ENCODE measurements at regions not wholly inside any gene's neighbourhood (a gene's known extent, or its start where the extent isn't known, plus 50 kb on each side); places are given as distances from the start of the nearest gene placed in this dataset.

DNA sequence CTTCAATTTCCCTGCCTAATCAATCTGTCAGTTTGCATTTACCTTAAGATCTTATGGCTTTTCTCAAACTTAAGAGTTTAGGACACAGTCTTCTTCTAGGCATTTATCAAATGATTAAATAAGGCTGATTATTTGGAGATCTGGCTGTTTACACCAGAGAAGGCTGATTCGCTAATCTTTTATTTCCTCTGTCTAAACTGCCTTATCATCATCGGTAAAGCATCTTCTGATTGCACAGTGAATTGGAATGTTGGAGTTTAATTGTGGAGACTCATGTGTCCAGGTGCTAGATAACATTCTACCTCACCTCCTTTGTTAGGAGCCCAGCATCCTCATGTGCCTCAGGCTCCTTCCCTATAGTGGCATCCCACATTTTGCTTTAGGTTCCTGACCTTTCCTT is 100.3 kb upstream of the DDIT4L start:
- no peak for TF ChIP-seq POLR2A (IDR thresholded peaks at IDR 0.05; ENCODE audit: low read depth, low read length)
- DNase-seq (ENCODE audit: insufficient read length, low spot score) (no peak), FAIRE-seq (no peak)

DNA sequence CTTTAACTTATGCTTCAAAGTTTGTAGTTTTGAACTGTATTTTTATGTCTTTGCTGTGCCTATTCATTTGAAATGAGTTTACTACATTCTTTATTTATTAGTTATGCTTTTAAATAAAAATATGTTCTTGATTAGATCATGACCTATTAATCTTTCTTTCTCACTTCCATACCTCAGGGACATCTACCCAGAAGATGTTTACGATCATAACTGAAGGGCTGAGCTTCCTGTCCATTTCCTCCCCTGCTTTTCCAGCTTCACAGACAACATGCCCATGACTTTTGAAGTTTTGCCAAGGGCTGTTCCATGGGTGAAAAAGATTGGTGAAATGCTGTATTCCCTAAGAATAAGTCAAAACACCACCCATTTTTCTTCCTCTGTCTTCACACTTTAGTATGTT is 99.7 kb upstream of the DDIT4L start:
- no peak for DNase-seq (ENCODE audit: insufficient read length, low spot score)
- no peak for FAIRE-seq
- TF ChIP-seq POLR2A (IDR thresholded peaks at IDR 0.05; ENCODE audit: low read depth, low read length): no peak

DNA sequence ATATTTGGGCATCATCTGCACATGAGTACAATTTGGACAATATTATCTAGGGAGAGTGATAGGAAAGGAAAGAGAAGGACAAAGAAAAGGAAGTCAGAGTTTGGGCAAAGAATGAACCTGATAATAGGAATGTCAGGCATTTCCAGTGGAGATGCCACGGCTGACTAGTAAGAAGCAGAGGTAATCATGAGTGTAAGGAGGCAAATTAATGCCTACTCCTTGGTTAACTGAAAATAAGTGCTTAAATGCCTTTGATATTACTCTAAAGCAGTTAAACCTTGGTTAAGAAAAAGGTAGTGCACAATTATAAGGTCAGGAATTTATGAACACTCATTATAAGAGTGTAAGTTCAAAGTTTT is 99.2 kb upstream of the DDIT4L start:
- no peak for TF ChIP-seq POLR2A (IDR thresholded peaks at IDR 0.05; ENCODE audit: low read depth, low read length)
- FAIRE-seq (peak; percentile 80), DNase-seq (ENCODE audit: insufficient read length, low spot score) (no peak)

DNA sequence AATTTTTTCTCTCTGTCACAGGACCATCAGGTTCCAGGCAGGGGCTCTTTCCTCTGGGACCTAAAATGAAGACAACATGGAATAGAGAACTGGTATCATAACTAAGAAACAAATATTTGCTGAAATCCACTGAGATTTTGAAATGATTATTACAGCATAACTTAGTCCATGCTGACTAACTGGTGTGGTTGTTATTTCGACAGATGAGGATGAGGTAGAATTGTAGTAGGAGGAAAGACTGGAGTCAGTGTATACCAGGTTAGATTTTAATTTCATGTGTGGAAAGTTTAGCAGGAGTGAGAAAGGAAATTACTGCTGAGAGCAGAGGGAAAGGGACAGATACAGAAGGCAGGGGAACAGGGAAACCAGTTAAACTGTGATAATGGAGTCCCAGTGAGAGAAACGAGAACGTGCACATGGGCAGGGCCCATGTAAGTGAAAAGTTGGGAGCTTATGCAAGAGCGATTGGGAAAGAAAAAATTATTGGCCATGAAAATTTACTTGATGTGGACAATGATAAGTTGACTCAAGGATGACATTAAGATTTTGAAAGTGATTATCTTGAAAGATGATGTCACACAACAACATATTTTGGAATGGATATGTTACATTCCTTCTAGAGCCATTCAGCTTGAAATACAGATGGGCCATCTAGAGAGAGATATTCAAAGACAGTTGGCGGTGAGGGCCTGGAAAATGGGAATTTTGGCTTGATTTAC is 98.7 kb upstream of the DDIT4L start:
- TF ChIP-seq POLR2A (IDR thresholded peaks at IDR 0.05; ENCODE audit: low read depth, low read length): no peak
- DNase-seq (ENCODE audit: insufficient read length, low spot score) (no peak), FAIRE-seq (no peak)

DNA sequence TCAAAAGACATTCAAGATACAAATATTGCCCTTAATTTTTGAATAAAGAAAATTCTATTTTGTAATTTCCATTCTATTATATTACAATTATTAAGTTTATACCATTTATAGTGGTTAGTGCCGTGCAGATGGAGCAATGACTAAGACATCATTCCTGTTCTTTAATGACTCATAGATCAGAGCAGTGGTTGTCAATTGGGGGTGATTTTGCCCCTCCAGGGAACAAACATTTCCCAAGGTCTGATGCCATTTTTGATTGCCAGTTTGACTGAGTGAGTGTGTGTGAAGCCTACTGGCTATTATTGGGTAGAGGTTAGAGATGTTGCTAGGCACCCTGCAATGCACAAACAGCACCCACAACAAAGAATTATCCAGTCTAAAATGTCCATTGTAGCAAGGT is 97.9 kb upstream of the DDIT4L start:
- no peak for DNase-seq (ENCODE audit: insufficient read length, low spot score)
- no peak for FAIRE-seq
- no peak for TF ChIP-seq POLR2A (IDR thresholded peaks at IDR 0.05; ENCODE audit: low read depth, low read length)

DNA sequence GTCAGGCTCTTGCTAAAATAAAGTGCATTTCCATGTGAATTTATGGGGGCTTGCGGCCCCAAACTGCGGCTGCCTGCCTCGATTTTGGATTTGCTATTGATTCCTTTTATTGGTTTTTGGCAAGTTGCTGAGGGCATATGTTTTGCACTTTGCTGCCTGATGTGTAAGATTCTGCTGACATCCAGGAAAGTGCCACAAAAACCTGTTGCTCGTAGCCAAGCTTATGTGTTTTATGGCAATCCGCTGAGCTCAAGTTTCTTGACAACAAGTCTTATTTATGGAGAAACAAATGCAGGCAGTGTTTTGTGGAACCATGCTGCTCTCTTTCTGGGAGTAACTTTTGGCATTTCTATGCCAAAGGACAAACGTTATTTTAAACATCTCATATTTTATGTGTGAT is 97.3 kb upstream of the DDIT4L start:
- TF ChIP-seq POLR2A (IDR thresholded peaks at IDR 0.05; ENCODE audit: low read depth, low read length): no peak
- DNase-seq (ENCODE audit: insufficient read length, low spot score): no peak
- FAIRE-seq: no peak

DNA sequence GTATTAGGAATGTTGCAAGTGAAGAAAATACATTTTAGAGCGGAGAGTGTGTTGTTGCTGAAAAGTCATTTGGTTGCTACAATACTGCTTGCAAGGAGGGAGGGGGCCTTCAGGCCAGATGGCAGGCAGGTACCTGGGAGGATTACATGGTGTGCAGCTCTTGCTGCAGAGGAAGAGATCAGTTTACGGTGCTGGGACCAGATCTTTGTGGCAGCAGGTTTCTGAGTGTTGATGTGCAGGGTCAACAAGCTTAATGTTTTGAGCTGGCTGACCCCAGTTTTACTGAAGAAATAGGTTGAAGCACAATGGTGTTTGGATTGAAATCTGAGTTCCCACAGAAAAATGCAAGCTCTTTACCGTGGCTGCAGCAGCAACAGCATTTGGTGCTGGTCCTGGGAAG is 96.4 kb upstream of the DDIT4L start:
- DNase-seq (ENCODE audit: insufficient read length, low spot score) (no peak), FAIRE-seq (no peak)
- no peak for TF ChIP-seq POLR2A (IDR thresholded peaks at IDR 0.05; ENCODE audit: low read depth, low read length)

DNA sequence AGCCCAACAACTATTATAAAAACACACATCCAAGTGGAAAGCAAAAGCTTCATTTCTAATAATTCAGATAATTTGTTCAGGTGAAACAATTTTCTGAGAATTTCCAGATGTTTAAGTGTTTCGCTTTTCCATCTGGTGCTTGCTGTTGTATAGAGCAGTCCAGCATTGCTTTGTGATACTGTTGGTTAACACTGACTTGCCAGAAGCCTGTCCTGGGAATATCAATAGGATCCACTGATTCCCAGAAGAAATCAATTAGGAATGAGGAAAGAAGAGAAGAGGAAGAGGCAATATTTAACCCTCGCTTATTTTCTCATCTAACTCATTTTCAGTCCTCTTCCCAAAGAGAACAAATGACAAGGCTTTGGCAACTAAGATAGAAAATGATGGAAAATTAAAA is 94.9 kb upstream of the DDIT4L start:
- FAIRE-seq (no peak), DNase-seq (ENCODE audit: insufficient read length, low spot score) (no peak)
- TF ChIP-seq POLR2A (IDR thresholded peaks at IDR 0.05; ENCODE audit: low read depth, low read length): no peak

DNA sequence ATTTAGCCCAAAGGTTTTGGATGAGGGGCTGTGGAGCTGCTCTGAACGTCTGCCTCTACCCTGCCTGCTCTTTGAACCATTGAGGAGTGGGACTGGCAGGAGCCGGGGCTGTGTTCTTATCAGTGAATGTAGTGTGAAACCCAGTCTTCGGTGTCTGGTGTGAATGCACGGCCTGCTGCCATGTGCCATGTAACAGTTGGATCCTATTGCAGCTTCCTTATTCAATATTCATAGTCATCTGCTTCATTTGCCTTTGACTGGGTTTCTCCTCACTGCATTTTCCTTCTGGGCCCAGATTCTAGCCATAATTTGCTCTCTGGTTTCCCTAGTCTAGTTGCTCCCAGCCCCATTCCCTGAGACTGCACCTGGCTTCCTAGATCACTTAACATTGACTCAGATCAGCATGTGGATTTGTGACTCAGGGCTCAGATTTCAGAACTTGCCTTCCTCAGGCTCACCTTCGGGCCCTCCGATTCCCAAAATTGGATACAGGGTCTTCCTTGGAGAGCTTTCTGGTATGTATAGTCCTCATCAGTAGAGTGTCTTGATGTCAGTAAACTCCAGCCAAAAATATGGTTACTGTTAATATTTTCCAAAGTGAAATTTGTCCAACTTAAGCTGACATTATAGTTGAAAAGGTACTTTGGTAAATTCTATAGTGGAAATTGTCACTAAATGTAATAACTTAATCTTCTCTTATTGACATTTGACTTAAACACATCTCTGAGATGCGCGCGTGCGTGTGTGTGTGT is 94.0 kb upstream of the DDIT4L start:
- no peak for TF ChIP-seq POLR2A (IDR thresholded peaks at IDR 0.05; ENCODE audit: low read depth, low read length)
- FAIRE-seq (no peak), DNase-seq (ENCODE audit: insufficient read length, low spot score) (no peak)

DNA sequence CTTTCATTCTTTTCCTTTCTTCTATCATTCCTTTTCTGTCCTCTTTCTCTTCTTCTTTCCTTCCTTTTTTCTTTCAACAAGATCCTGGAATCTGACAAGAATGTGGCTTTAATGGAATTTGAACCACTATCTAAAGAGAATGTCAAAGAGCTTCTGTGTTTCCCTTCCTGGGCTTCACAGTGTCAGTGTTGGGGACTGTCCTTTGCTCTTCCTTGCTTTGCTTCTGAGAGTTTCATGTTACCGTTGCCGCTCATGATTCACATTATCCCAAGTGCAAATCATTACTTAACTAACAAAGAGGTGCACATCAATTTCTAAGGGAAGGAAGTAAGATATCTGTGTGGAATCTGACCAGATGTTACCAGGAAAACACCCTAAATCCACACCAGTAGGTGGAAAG is 90.5 kb upstream of the DDIT4L start:
- FAIRE-seq (no peak), DNase-seq (ENCODE audit: insufficient read length, low spot score) (no peak)
- TF ChIP-seq POLR2A (IDR thresholded peaks at IDR 0.05; ENCODE audit: low read depth, low read length): no peak

DNA sequence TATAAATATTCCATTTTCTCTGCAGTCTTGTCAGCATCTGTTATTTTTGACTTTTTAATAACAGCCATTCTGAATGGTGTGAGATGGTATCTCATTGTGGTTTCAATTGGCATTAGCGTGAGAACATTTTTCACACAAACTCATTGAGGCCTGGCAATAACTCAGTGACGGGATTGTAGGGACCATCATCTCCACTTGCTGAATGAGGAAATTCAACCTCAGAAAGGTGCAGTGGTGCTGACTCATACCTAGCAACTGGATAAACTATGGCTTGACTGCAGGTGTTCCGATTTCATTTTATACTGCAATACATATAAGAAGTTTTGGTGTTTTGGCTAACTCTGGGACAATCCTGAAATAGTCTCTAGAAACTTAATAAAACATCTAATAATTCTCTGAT is 88.3 kb upstream of the DDIT4L start:
- DNase-seq (ENCODE audit: insufficient read length, low spot score): no peak
- no peak for FAIRE-seq
- no peak for TF ChIP-seq POLR2A (IDR thresholded peaks at IDR 0.05; ENCODE audit: low read depth, low read length)

DNA sequence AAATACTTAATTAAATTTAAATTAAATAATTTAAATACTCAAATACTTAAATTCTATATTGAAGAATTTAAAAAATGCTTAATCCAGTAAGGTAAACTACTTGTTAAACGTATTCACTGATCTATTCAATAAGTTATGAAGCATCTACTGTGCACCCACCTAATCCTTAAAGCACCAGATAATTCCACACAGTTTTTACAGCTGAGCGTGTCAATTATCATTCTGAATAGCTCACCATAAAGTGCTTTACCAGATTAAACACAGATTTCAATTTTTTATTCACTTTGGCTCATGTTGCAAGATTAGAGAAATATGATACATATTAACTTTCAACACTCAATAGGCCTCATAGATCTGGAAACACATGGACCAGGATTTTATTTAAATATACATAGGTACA is 79.2 kb upstream of the DDIT4L start:
- no peak for TF ChIP-seq POLR2A (IDR thresholded peaks at IDR 0.05; ENCODE audit: low read depth, low read length)
- no peak for DNase-seq (ENCODE audit: insufficient read length, low spot score)
- FAIRE-seq: no peak

DNA sequence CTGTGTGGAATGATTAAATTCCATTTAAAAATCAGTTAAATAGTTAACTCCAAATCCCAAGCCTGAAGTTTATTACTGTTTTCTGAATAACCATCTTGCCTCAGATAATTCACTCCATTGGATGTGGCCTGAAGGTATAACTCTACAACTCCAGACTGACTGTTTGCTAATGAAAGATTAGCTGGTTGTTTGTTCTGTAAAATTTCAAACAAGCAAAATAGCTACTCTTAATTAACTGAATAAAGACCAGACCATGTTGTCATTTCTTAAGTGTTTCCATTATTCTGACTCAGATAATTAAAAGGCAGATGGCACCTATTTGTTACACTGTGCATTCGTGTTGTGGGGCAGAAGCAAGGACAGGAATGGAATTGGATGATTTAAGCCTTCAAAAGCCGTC is 78.5 kb upstream of the DDIT4L start:
- FAIRE-seq (no peak), DNase-seq (ENCODE audit: insufficient read length, low spot score) (no peak)
- no peak for TF ChIP-seq POLR2A (IDR thresholded peaks at IDR 0.05; ENCODE audit: low read depth, low read length)

DNA sequence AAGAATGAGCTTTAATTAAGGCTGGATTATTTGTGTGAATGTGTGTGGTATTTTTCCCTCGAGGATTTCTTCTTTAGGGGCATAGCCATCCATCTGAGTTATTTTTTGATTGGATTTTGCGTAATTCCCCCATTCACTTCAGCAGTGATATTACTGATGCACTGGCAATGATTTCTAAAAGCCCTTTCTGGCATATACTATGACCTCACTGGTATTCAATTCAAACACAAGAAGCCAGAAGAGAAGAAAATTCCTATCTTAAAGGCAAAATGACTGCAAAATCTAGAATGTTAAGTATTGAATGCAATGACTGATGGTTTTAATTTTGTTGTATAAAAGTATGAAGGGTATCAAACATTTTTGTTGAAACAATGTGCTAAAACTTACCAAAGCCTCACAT is 71.1 kb upstream of the DDIT4L start:
- FAIRE-seq (no peak), DNase-seq (ENCODE audit: insufficient read length, low spot score) (no peak)
- TF ChIP-seq POLR2A (IDR thresholded peaks at IDR 0.05; ENCODE audit: low read depth, low read length): no peak

DNA sequence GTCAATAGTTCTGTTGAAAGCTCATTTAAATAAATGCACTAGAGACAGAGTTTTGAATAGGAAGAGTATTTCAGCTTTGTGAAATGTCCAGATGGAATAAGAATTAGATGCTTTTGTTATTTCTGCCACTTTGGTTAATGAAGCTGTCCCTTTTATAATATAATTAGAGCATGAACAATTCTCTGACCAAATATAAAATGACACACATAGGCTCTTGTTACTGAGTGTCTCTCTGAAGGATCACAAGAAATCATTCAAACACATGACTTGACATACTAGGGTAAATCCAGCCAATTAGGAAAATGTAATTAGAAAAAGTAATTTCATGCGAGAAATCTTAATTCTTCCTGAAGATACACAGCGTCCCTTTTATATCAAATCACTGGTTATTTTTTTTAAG is 68.4 kb upstream of the DDIT4L start:
- DNase-seq (ENCODE audit: insufficient read length, low spot score) (no peak), FAIRE-seq (no peak)
- no peak for TF ChIP-seq POLR2A (IDR thresholded peaks at IDR 0.05; ENCODE audit: low read depth, low read length)

All from H54 (cell line).